Panc1 (cell line): ENCODE measurements at regions not wholly inside any gene's neighbourhood (a gene's known extent, or its start where the extent isn't known, plus 50 kb on each side); places are given as distances from the start of the nearest gene placed in this dataset.

Experiments
- ATAC-seq: fragments of 200-7000 bp; cut with Tn5 transposase; 2 replicates; pipeline ENCODE4 v1.9.1; 2020; ENCODE audit warnings: mild to moderate bottlenecking, moderate library complexity
- BruUV-seq: library from RNA; stranded (reverse); fragments of 400-500 nt; replicated peaks from 2 replicates; lab custom pipeline; 2021; lab: Mats Ljungman, UMichigan
- CTCF ChIA-PET: fragments of 300-600 bp; sonication (Branson Sonifier 250); formaldehyde crosslinking; loops from one replicate; lab custom pipeline; 2022; ENCODE audit warnings: antibody characterized with exemption; lab: Charles Lee
- POLR2A ChIA-PET: fragments of 300-600 bp; sonication (Branson Sonifier 250); formaldehyde crosslinking; loops from one replicate; lab custom pipeline; 2022; ENCODE audit warnings: antibody characterized with exemption; lab: Charles Lee
- DNase-seq: peaks from one replicate; pipeline ENCODE4 v3.0.0-alpha.2; 2010; ENCODE audit warnings: low read depth, low spot score
- H3K27ac ChIP-seq: 2 replicates; pipeline ENCODE4 v1.5.1; 2011; ENCODE audit warnings: mild to moderate bottlenecking, low read length, inconsistent platforms
- H3K27me3 ChIP-seq: fragments of 200-500 bp; sonication (Bioruptor generic); 2 replicates; pipeline ENCODE4 v1.6.0; 2014; ENCODE audit warnings: low read length, inconsistent platforms; ENCODE audit not compliant: control insufficient read depth, insufficient read depth
- H3K36me3 ChIP-seq: fragments of 200-500 bp; sonication (Bioruptor generic); 2 replicates; pipeline ENCODE4 v1.5.1; 2014; ENCODE audit warnings: inconsistent platforms, mild to moderate bottlenecking, low read length, moderate library complexity; ENCODE audit not compliant: control insufficient read depth, insufficient read depth
- H3K4me1 ChIP-seq: 2 replicates; pipeline ENCODE4 v1.5.1; 2011; ENCODE audit warnings: inconsistent platforms, mild to moderate bottlenecking, low read length, moderate library complexity; ENCODE audit not compliant: control insufficient read depth, insufficient read depth
- H3K4me3 ChIP-seq, 2 experiments: 2 replicates each; pipeline ENCODE4 v1.5.1; 2011 to 2012; ENCODE audit warnings: low read depth in 2 of 2, low read length in 2 of 2, mild to moderate bottlenecking in 2 of 2, inconsistent platforms in 1 of 2, moderate library complexity in 1 of 2
- H3K9me3 ChIP-seq: fragments of 200-500 bp; sonication (Bioruptor generic); 2 replicates; pipeline ENCODE4 v1.5.1; 2014; ENCODE audit warnings: low read depth, mild to moderate bottlenecking, inconsistent platforms, low read length, moderate library complexity; ENCODE audit not compliant: control insufficient read depth, insufficient read depth
- CTCF ChIP-seq: fragments of 450-650 bp; IDR thresholded peaks from 2 replicates; pipeline ENCODE4 v1.5.1; 2017; ENCODE audit warnings: mild to moderate bottlenecking
- POLR2AphosphoS5 ChIP-seq: IDR thresholded peaks from 2 replicates; pipeline ENCODE4 v1.6.1; 2012; ENCODE audit warnings: mild to moderate bottlenecking, low read depth, low read length, moderate library complexity
- REST ChIP-seq, 2 experiments: IDR thresholded peaks; 2 replicates each; pipeline ENCODE4 v1.6.1; 2011 to 2012; ENCODE audit warnings: low read depth in 2 of 2, control low read depth in 1 of 2, low read length in 1 of 2, mild to moderate bottlenecking in 1 of 2, moderate library complexity in 1 of 2; ENCODE audit not compliant: insufficient read depth in 1 of 2
- SIN3A ChIP-seq: IDR thresholded peaks from 2 replicates; pipeline ENCODE4 v1.6.1; 2012; ENCODE audit warnings: low read depth, mild to moderate bottlenecking, low read length, moderate library complexity, borderline replicate concordance; ENCODE audit not compliant: insufficient read depth
- TCF7L2 ChIP-seq: IDR thresholded peaks from 2 replicates; pipeline ENCODE4 v1.6.1; 2011; ENCODE audit warnings: mild to moderate bottlenecking, low read depth, low read length, inconsistent platforms
- in situ Hi-C: cut with HindIII; loops from 2 replicates; pipeline ENCODE4 v1.10.0; 2016; ENCODE audit warnings: low sequenced_read_pairs, low pct_unique_long_range_greater_than_20kb
- intact Hi-C: fragments of 100-400 bp; cut with micrococcal nuclease; formaldehyde crosslinking; loops from one replicate; pipeline ENCODE4 v1.10.0; 2022; ENCODE audit not compliant: unreplicated experiment

GRCh38 chr19:28836421-28836820 lies 376.5 kb downstream of the UQCRFS1 start:
- DNase-seq (no peak), ATAC-seq (no peak)
- Histone ChIP-seq H3K27me3 (peaks cover 13% of the 10 kb centered on the region; the same call in 1 of the 2 replicates), H3K4me1 (no peaks in the 10 kb centered on the region), H3K27ac (no peak overlapping the region), H3K36me3 (no peaks in the 10 kb centered on the region), H3K9me3 (no peaks in the 10 kb centered on the region), H3K4me3 (no peak overlapping the region)
- no TSS peak for BruUV-seq
- intact Hi-C loops, result no loop called here
- ChIA-PET CTCF (no interaction called here), POLR2A (no interaction called here)
- in situ Hi-C loops, result no loop called here
- TF ChIP-seq CTCF (no peak), REST (IDR thresholded peaks at IDR 0.05; ENCODE audit: insufficient read depth in 1 of 2, low read depth in 2 of 2, low read length in 1 of 2) (no peak), POLR2AphosphoS5 (no peak), TCF7L2 (no peak), SIN3A (no peak)

DNA sequence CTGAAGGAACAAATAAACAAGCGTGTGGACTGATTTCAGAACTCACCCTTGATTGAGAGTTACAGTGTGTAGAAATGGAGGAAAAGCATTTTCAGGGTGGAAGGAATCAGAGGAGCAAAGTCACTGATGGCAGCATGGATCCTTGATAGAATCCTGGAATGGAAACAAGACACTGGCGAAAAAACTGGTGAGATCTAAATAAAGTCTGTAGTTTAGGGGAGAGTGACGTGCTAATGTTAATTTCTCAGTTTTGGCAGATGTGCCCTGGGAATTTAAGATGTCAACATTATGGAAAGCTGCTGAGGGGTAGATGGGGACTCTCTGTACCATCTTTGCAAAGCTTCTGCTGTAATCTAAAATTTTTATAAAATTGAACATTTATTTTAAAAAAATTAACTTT lies 378.0 kb downstream of the UQCRFS1 start:
- POLR2A ChIA-PET, result no interaction called here
- Histone ChIP-seq H3K27me3 (peaks cover 13% of the 10 kb centered on the region), H3K4me1 (no peaks in the 10 kb centered on the region), H3K9me3 (no peaks in the 10 kb centered on the region), H3K27ac (no peak overlapping the region), H3K4me3 (no peak overlapping the region), H3K36me3 (no peaks in the 10 kb centered on the region)
- in situ Hi-C loops (no loop called here), intact Hi-C loops (no loop called here)
- CTCF ChIA-PET, result no interaction called here
- TF ChIP-seq REST (IDR thresholded peaks at IDR 0.05; ENCODE audit: insufficient read depth in 1 of 2, low read depth in 2 of 2, low read length in 1 of 2) (no peak), CTCF (no peak), SIN3A (no peak), TCF7L2 (no peak), POLR2AphosphoS5 (no peak)
- no peak for ATAC-seq
- DNase-seq, result no peak
- BruUV-seq, result no TSS peak
